ENCODE measurements at regions not wholly inside any gene's neighbourhood (a gene's known extent, or its start where the extent isn't known, plus 50 kb on each side); places are given as distances from the start of the nearest gene placed in this dataset.

DNA sequence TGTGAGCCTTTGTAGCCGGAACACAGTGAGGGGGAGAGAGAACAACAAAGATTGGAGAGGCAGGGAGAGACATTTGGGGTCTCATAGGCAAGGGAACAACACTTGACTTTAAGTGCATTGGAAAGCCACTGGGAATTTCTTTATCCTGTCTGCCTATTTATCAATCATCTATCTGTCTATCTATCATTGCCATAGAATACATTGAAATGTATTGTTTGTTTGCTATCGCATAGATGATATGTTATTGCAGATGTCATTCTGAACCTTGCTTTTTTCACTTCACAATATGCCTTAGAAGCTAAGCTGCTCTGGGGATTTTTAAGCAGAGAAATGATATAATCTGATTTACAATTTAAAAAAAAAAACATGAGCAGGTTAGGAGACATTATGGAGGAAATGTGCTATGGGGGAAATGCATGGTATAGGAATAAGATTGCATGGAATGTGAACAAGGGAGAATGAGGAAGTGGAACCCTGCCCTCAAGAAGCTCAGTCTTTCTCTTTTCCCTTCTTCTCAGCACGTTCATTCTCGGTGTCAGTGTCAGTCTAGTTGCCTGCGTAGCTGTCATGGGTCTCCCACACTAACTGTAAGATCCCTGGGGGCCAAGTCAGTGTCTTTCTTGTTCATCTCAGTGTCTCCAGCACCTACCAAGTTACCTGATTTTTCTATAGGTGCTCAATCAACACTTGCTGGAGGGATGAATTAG, 158.7 kb upstream of the ARHGAP20 start:
- no peaks in the 10 kb centered on the region for H3K27me3 ChIP-seq (replicated peaks in 1 of 2; ENCODE audit: control insufficient read depth in 2 of 2, insufficient read depth in 2 of 2, low read length in 1 of 2)
- H3K4me3 ChIP-seq, result no peak overlapping the region
- no peak overlapping the region for H3K4me2 ChIP-seq (ENCODE audit: control insufficient read depth, insufficient read depth)
- POLR2A ChIA-PET, result no interaction called here
- H2AFZ ChIP-seq (ENCODE audit: control insufficient read depth, low read depth, low read length), result no peak overlapping the region
- no peak for DNase-seq (ENCODE audit: low read depth, low spot score)
- in situ Hi-C loops (cut with MboI), result no loop called here
- no peak for ATAC-seq
- RAD21 ChIA-PET (ENCODE audit: unreplicated experiment), result no interaction called here
- H3K36me3 ChIP-seq (ENCODE audit: control insufficient read depth in 2 of 2, insufficient read depth in 2 of 2, low read length in 1 of 2), result no peaks in the 10 kb centered on the region
- intact Hi-C loops (cut with micrococcal nuclease; ENCODE audit: unreplicated experiment), result no loop called here
- no peak overlapping the region for H3K9ac ChIP-seq (ENCODE audit: control insufficient read depth, insufficient read depth, low read length)
- CTCF ChIA-PET, result no interaction called here
- SMC1A ChIA-PET (ENCODE audit: uncharacterized antibody, unreplicated experiment), result no interaction called here
- no peak overlapping the region for H3K27ac ChIP-seq (ENCODE audit: control insufficient read depth, insufficient read depth)
- TF ChIP-seq SPI1 (IDR thresholded peaks at IDR 0.05; ENCODE audit: borderline replicate concordance, insufficient read depth, low read depth, low read length), result peak; percentile 80; the same call in 1 of the 2 replicates
- TF ChIP-seq NR2F1 (conservative IDR thresholded peaks at IDR 0.05), result no peak
- no peak for TF ChIP-seq IKZF1 (conservative IDR thresholded peaks at IDR 0.05)
- no peaks in the 10 kb centered on the region for H3K4me1 ChIP-seq (ENCODE audit: control insufficient read depth, insufficient read depth, low read length)
- no peaks in the 10 kb centered on the region for H3K79me2 ChIP-seq (ENCODE audit: control insufficient read depth, insufficient read depth, low read length)
- no peak for FAIRE-seq
- H4K20me1 ChIP-seq (ENCODE audit: control insufficient read depth, insufficient read depth), result no peaks in the 10 kb centered on the region
- 26% methylated on average over 5 of the region's 5 CpGs for WGBS (ENCODE audit: insufficient coverage, insufficient replicate concordance, low lambda C conversion rate, missing lambda C conversion rate)
- no TSS peak for BruUV-seq (replicated peaks)
- H3K9me3 ChIP-seq (replicated peaks; ENCODE audit: control insufficient read depth, insufficient read depth, low read length), result no peaks in the 10 kb centered on the region

GRCh38 chr11:110867951-110868350, 155.7 kb upstream of the ARHGAP20 start:
- H3K9me3 ChIP-seq (replicated peaks; ENCODE audit: control insufficient read depth, insufficient read depth, low read length), result no peaks in the 10 kb centered on the region
- no peaks in the 10 kb centered on the region for H4K20me1 ChIP-seq (ENCODE audit: control insufficient read depth, insufficient read depth)
- no peaks in the 10 kb centered on the region for H3K36me3 ChIP-seq (ENCODE audit: control insufficient read depth in 2 of 2, insufficient read depth in 2 of 2, low read length in 1 of 2)
- DNase-seq (ENCODE audit: low read depth, low spot score) (no peak), FAIRE-seq (no peak), ATAC-seq (no peak)
- no peaks in the 10 kb centered on the region for H3K79me2 ChIP-seq (ENCODE audit: control insufficient read depth, insufficient read depth, low read length)
- no TSS peak for BruUV-seq (replicated peaks)
- intact Hi-C loops (cut with micrococcal nuclease; ENCODE audit: unreplicated experiment), result no loop called here
- ChIA-PET RAD21 (ENCODE audit: unreplicated experiment) (no interaction called here), SMC1A (ENCODE audit: uncharacterized antibody, unreplicated experiment) (no interaction called here), CTCF (interaction anchor here (0.5 kb wide), 1 partner anchor 65 kb away, joined by 3 read pairs; no protein-coding TSS in a partner anchor), POLR2A (no interaction called here)
- H3K4me2 ChIP-seq (ENCODE audit: control insufficient read depth, insufficient read depth), result no peak overlapping the region
- no peak overlapping the region for H2AFZ ChIP-seq (ENCODE audit: control insufficient read depth, low read depth, low read length)
- no peak overlapping the region for H3K4me3 ChIP-seq
- WGBS (ENCODE audit: insufficient coverage, insufficient replicate concordance, low lambda C conversion rate, missing lambda C conversion rate), result 11% methylated on average over 4 of the region's 4 CpGs
- no peak overlapping the region for H3K27ac ChIP-seq (ENCODE audit: control insufficient read depth, insufficient read depth)
- no peaks in the 10 kb centered on the region for H3K27me3 ChIP-seq (replicated peaks in 1 of 2; ENCODE audit: control insufficient read depth in 2 of 2, insufficient read depth in 2 of 2, low read length in 1 of 2)
- in situ Hi-C loops (cut with MboI), result no loop called here
- H3K9ac ChIP-seq (ENCODE audit: control insufficient read depth, insufficient read depth, low read length), result no peak overlapping the region
- no peaks in the 10 kb centered on the region for H3K4me1 ChIP-seq (ENCODE audit: control insufficient read depth, insufficient read depth, low read length)
- TF ChIP-seq, protein P1, sequence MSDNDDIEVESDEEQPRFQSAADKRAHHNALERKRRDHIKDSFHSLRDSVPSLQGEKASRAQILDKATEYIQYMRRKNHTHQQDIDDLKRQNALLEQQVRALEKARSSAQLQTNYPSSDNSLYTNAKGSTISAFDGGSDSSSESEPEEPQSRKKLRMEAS (IDR thresholded peaks at IDR 0.05; ENCODE audit: low read depth, low read length), result no peak
- TF ChIP-seq ZNF274 (IDR thresholded peaks at IDR 0.05; ENCODE audit: insufficient read depth, insufficient read length) (no peak), REST (IDR thresholded peaks at IDR 0.05; ENCODE audit: low read depth, low read length) (no peak), SMC3 (IDR thresholded peaks at IDR 0.05; ENCODE audit: borderline replicate concordance, low read length) (no peak), E4F1 (IDR thresholded peaks at IDR 0.05; ENCODE audit: borderline replicate concordance, partially characterized antibody) (no peak), JUNB (IDR thresholded peaks at IDR 0.05) (no peak), TBL1XR1 (IDR thresholded peaks at IDR 0.05; ENCODE audit: low read depth, low read length) (no peak), NR2C1 (IDR thresholded peaks at IDR 0.05) (no peak), LARP7 (IDR thresholded peaks at IDR 0.05) (no peak), SUZ12 (IDR thresholded peaks at IDR 0.05; ENCODE audit: unreplicated experiment) (no peak)

Data from GM12878 (cell line).